BJ (cell line): ENCODE measurements at regions not wholly inside any gene's neighbourhood (a gene's known extent, or its start where the extent isn't known, plus 50 kb on each side); places are given as distances from the start of the nearest gene placed in this dataset.

Source experiments
- CTCF ChIA-PET: fragments of 350-600 bp; formaldehyde crosslinking; extraction: SDS; loops from one replicate; lab custom pipeline; 2021; ENCODE audit warnings: antibody characterized with exemption, inconsistent platforms; lab: Yijun Ruan, JAX
- POLR2A ChIA-PET: fragments of 300-600 bp; sonication (Branson Sonifier 250); formaldehyde crosslinking; extraction: SDS; loops from one replicate; lab custom pipeline; 2021; ENCODE audit warnings: antibody characterized with exemption; lab: Charles Lee
- DNase-seq: peaks from one replicate; pipeline ENCODE4 v3.0.0-alpha.2; 2011; ENCODE audit warnings: low read depth
- H3K27me3 ChIP-seq: 2 replicates; pipeline ENCODE4 v1.6.0; 2011; ENCODE audit warnings: low read length; ENCODE audit not compliant: control insufficient read depth, insufficient read depth
- H3K36me3 ChIP-seq: 2 replicates; pipeline ENCODE4 v1.5.1; 2011; ENCODE audit warnings: low read length; ENCODE audit not compliant: control insufficient read depth, insufficient read depth
- H3K4me3 ChIP-seq: 2 replicates; pipeline ENCODE4 v1.5.1; 2011; ENCODE audit warnings: low read depth, mild to moderate bottlenecking, control low read depth, low read length
- TF ChIP-seq, protein P1 (sequence below): IDR thresholded peaks from 2 replicates; pipeline ENCODE4 v1.5.1; 2011; ENCODE audit warnings: low read depth, mild to moderate bottlenecking, control low read depth, inconsistent platforms, low read length, moderate library complexity; ENCODE audit not compliant: insufficient read depth

DNA sequence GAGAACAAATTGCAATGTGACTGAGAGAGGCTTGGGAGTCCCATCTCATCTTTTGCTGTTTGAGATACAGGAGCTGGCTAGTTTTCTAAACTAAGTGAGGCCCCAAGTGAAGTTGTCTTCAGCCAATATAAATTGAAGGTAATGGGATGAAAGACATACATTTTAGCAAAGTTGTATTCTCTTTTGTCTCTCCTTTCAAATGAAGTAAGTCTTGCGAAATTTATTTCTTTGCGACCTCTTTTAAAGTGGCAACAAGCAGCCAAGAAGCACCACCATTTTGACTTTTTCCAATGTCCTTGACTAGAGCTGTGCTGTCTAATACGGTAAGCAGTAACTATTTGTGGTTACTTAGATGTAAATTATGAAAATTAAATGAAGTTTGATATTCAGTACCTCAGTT, 385.7 kb downstream of the USP25 start:
- Histone ChIP-seq H3K4me3 (no peak overlapping the region), H3K36me3 (no peaks in the 10 kb centered on the region), H3K27me3 (no peaks in the 10 kb centered on the region)
- ChIA-PET POLR2A (no interaction called here), CTCF (interaction anchor here (0.8 kb wide), 1 partner anchor 32 kb away, joined by 4 read pairs; no protein-coding TSS in a partner anchor)
- TF ChIP-seq, protein P1, sequence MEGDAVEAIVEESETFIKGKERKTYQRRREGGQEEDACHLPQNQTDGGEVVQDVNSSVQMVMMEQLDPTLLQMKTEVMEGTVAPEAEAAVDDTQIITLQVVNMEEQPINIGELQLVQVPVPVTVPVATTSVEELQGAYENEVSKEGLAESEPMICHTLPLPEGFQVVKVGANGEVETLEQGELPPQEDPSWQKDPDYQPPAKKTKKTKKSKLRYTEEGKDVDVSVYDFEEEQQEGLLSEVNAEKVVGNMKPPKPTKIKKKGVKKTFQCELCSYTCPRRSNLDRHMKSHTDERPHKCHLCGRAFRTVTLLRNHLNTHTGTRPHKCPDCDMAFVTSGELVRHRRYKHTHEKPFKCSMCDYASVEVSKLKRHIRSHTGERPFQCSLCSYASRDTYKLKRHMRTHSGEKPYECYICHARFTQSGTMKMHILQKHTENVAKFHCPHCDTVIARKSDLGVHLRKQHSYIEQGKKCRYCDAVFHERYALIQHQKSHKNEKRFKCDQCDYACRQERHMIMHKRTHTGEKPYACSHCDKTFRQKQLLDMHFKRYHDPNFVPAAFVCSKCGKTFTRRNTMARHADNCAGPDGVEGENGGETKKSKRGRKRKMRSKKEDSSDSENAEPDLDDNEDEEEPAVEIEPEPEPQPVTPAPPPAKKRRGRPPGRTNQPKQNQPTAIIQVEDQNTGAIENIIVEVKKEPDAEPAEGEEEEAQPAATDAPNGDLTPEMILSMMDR, result no peak
- DNase-seq, result no peak

DNA sequence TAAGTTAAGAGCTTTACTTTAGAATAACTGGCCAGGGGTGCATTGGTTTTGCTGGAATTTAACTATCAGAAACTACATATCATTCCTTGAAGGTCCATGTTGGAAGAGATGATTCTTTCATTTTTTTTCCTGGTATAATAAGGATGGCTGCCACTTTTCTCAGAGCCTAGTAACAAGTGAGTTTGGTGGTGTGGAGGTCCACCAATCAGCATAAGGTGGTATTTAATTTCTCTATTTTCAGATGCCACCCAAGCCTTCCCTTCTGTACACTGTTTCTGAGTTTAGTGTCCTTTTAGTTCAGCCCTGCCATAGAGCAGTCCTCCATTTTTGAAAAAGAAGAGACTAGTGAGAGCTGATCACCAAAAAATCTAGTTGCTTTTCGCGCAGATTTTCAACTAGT, 386.3 kb downstream of the USP25 start:
- no peaks in the 10 kb centered on the region for H3K27me3 ChIP-seq
- POLR2A ChIA-PET, result no interaction called here
- no peak overlapping the region for H3K4me3 ChIP-seq
- H3K36me3 ChIP-seq, result no peaks in the 10 kb centered on the region
- TF ChIP-seq, protein P1, result no peak
- CTCF ChIA-PET, result interaction anchor here (0.7 to 1.3 kb wide), 4 partner anchors 31 to 714 kb away, joined by 3 to 4 read pairs (median 4); no protein-coding TSS in a partner anchor
- DNase-seq, result no peak

DNA sequence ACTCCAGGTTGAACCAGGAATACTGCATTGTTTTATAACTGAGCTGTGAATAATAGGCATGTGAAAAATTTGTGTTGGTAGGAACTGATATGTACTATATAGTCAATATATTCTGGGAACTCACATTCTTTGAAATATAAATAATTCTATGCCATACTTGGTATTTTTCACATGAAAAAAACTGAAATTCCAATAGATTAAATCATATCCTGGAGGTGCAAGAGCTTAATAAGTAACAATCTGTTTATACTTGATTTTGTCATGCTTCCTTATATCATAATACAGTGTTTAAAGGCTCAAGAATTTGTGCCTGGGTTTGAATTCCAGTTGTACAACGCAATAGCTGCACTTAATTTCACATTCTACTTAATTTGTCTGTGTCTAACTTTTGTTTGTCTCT, 387.0 kb downstream of the USP25 start:
- Histone ChIP-seq H3K36me3 (no peaks in the 10 kb centered on the region), H3K4me3 (no peak overlapping the region), H3K27me3 (no peaks in the 10 kb centered on the region)
- ChIA-PET CTCF (interaction anchor here (0.6 to 1.9 kb wide), 6 partner anchors 20 to 713 kb away, joined by 3 to 4 read pairs (median 4); no protein-coding TSS in a partner anchor), POLR2A (interaction anchor here (0.6 kb wide), 2 partner anchors 8 to 611 kb away, joined by 3 to 7 read pairs; no protein-coding TSS in a partner anchor)
- no peak for DNase-seq
- TF ChIP-seq, protein P1, result no peak

DNA sequence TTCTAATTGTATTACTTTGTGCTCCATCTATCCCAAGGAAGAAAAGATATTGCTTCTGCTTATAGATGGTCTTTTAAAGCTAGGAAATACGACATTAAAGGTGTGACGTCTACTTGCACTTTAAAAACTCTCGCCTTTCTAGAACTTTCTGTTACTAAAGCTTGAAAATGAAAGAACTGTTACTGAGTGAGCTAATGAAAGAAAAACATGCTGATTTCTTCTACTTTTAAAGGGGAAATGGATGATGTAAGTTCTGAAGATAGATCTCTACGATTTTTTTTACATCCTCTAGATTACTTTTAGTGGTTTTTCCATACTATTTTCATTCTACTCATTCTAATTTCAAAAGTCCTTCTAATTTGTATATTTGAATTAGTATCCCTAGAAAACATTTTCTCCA, 387.5 kb downstream of the USP25 start:
- TF ChIP-seq, protein P1, result no peak
- no peak for DNase-seq
- ChIA-PET POLR2A (interaction anchor here (0.6 kb wide), 3 partner anchors 8 to 610 kb away, joined by 3 to 7 read pairs (median 4); no protein-coding TSS in a partner anchor), CTCF (interaction anchor here (0.6 to 1.9 kb wide), 5 partner anchors 20 to 116 kb away, joined by 3 to 4 read pairs (median 4); no protein-coding TSS in a partner anchor)
- Histone ChIP-seq H3K4me3 (no peak overlapping the region), H3K27me3 (no peaks in the 10 kb centered on the region), H3K36me3 (no peaks in the 10 kb centered on the region)

DNA sequence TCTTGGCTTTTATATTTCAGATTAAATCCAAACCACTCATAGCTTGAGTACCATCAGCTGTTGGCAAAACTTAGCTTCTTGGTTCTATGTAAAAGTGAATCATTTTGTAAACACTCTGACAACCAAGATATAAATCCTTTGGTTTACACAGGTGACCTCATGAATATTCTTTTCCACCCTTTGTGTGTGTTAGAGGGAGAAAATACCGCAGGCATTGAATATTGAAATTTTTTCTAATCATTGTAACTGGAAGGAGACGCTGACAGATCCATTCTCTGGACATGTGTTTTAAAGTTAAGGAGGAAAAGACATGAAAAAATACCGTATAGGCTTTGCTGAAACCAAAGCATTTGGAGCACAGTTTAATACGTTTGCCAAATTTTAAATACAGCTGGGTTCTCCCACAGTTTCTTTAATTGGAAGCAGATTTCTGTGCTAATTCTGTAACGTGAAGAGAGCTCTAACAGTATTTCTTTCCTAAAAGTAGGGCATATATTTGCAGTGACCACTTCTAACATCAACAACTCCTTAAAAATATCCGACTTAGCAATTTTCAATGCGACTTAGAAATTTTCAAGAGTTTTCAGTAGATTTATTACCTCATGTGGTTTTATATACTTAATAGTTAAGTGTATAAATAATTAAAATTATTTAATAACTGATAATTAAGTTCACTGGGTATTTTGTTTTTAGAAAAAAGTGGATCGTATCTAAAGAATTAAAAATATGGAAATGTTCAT, 388.2 kb downstream of the USP25 start:
- TF ChIP-seq, protein P1, result no peak
- ChIA-PET POLR2A (interaction anchor here (0.6 kb wide), 2 partner anchors 161 to 416 kb away, joined by 4 to 20 read pairs; no protein-coding TSS in a partner anchor), CTCF (interaction anchor here (0.7 to 1.9 kb wide), 3 partner anchors 21 to 417 kb away, joined by 4 read pairs; no protein-coding TSS in a partner anchor)
- Histone ChIP-seq H3K36me3 (no peaks in the 10 kb centered on the region), H3K4me3 (no peak overlapping the region), H3K27me3 (no peaks in the 10 kb centered on the region)
- peak; percentile 78 for DNase-seq
